HEK293 (cell line): ENCODE measurements at regions not wholly inside any gene's neighbourhood (a gene's known extent, or its start where the extent isn't known, plus 50 kb on each side); places are given as distances from the start of the nearest gene placed in this dataset.

Experiments
- ZNF114 ChIP-seq: fragments of 450-650 bp; formaldehyde crosslinking; IDR thresholded peaks from 2 replicates; pipeline ENCODE4 v1.5.0; 2017; ENCODE audit warnings: missing biosample characterization, missing genetic modification characterization
- ZNF292 ChIP-seq: fragments of 450-650 bp; formaldehyde crosslinking; IDR thresholded peaks from 2 replicates; pipeline ENCODE4 v1.5.1; 2016; ENCODE audit warnings: low read depth, missing biosample characterization, missing genetic modification characterization, borderline replicate concordance
- ZNF558 ChIP-seq: fragments of 450-650 bp; formaldehyde crosslinking; IDR thresholded peaks from 2 replicates; pipeline ENCODE4 v1.5.1; 2016; ENCODE audit warnings: missing biosample characterization, missing genetic modification characterization
- TF ChIP-seq, protein P1 (sequence below): sonication (generic); formaldehyde crosslinking; IDR thresholded peaks from 2 replicates; pipeline ENCODE4 v1.8.1; 2022; ENCODE audit warnings: mild to moderate bottlenecking, moderate library complexity, missing genetic modification reagents
- TF ChIP-seq, protein P2 (sequence below): fragments of 450-650 bp; formaldehyde crosslinking; IDR thresholded peaks from 2 replicates; pipeline ENCODE4 v1.5.1; 2016; ENCODE audit warnings: missing biosample characterization, missing genetic modification characterization
- TF ChIP-seq, protein P3 (sequence below): fragments of 450-650 bp; formaldehyde crosslinking; IDR thresholded peaks from 2 replicates; pipeline ENCODE4 v1.5.1; 2017; ENCODE audit warnings: missing biosample characterization, missing genetic modification characterization
- TF ChIP-seq, protein P4 (sequence below): fragments of 450-650 bp; formaldehyde crosslinking; IDR thresholded peaks from 2 replicates; pipeline ENCODE4 v1.5.1; 2016; ENCODE audit warnings: missing biosample characterization, missing genetic modification characterization
- TF ChIP-seq, protein P5 (sequence below): fragments of 450-650 bp; formaldehyde crosslinking; IDR thresholded peaks from 2 replicates; pipeline ENCODE4 v1.5.1; 2017; ENCODE audit warnings: missing biosample characterization, mild to moderate bottlenecking, missing genetic modification characterization, moderate library complexity
- TF ChIP-seq, protein P6 (sequence below): fragments of 450-650 bp; formaldehyde crosslinking; IDR thresholded peaks from 2 replicates; pipeline ENCODE4 v1.5.1; 2016; ENCODE audit warnings: missing biosample characterization, missing genetic modification characterization

DNA sequence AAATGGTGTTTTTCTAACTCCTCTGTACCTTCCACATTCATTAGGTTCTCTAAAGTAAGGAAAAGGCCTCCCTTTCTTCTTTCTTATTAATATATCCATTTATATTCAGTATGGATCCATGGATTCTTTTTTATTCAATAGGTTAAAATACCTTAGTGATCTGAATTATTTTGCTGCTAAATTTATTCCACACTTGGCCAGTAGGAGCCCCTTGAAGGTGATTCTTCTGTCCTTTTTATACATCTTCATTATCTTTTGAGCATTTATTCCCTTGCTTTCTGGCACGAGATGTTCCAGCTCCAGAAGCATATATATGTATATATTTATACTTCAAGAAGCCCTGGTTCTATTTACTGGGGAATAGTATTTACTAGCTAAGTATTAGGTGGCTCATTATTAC, 311.8 kb upstream of the SGCD start:
- TF ChIP-seq, protein P1, sequence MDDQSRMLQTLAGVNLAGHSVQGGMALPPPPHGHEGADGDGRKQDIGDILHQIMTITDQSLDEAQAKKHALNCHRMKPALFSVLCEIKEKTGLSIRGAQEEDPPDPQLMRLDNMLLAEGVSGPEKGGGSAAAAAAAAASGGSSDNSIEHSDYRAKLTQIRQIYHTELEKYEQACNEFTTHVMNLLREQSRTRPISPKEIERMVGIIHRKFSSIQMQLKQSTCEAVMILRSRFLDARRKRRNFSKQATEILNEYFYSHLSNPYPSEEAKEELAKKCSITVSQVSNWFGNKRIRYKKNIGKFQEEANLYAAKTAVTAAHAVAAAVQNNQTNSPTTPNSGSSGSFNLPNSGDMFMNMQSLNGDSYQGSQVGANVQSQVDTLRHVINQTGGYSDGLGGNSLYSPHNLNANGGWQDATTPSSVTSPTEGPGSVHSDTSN (CRISPR knock-in tag), result no peak
- TF ChIP-seq, protein P2, sequence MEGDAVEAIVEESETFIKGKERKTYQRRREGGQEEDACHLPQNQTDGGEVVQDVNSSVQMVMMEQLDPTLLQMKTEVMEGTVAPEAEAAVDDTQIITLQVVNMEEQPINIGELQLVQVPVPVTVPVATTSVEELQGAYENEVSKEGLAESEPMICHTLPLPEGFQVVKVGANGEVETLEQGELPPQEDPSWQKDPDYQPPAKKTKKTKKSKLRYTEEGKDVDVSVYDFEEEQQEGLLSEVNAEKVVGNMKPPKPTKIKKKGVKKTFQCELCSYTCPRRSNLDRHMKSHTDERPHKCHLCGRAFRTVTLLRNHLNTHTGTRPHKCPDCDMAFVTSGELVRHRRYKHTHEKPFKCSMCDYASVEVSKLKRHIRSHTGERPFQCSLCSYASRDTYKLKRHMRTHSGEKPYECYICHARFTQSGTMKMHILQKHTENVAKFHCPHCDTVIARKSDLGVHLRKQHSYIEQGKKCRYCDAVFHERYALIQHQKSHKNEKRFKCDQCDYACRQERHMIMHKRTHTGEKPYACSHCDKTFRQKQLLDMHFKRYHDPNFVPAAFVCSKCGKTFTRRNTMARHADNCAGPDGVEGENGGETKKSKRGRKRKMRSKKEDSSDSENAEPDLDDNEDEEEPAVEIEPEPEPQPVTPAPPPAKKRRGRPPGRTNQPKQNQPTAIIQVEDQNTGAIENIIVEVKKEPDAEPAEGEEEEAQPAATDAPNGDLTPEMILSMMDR, result no peak
- TF ChIP-seq, protein P3, sequence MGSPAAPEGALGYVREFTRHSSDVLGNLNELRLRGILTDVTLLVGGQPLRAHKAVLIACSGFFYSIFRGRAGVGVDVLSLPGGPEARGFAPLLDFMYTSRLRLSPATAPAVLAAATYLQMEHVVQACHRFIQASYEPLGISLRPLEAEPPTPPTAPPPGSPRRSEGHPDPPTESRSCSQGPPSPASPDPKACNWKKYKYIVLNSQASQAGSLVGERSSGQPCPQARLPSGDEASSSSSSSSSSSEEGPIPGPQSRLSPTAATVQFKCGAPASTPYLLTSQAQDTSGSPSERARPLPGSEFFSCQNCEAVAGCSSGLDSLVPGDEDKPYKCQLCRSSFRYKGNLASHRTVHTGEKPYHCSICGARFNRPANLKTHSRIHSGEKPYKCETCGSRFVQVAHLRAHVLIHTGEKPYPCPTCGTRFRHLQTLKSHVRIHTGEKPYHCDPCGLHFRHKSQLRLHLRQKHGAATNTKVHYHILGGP, result no peak
- TF ChIP-seq, protein P4, sequence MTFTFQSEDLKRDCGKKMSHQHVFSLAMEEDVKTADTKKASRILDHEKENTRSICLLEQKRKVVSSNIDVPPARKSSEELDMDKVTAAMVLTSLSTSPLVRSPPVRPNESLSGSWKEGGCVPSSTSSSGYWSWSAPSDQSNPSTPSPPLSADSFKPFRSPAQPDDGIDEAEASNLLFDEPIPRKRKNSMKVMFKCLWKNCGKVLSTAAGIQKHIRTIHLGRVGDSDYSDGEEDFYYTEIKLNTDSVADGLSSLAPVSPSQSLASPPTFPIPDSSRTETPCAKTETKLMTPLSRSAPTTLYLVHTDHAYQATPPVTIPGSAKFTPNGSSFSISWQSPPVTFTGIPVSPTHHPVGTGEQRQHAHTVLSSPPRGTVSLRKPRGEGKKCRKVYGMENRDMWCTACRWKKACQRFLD (tag by site-specific recombination), result no peak
- TF ChIP-seq ZNF292 (tag by site-specific recombination), result no peak
- TF ChIP-seq, protein P5, sequence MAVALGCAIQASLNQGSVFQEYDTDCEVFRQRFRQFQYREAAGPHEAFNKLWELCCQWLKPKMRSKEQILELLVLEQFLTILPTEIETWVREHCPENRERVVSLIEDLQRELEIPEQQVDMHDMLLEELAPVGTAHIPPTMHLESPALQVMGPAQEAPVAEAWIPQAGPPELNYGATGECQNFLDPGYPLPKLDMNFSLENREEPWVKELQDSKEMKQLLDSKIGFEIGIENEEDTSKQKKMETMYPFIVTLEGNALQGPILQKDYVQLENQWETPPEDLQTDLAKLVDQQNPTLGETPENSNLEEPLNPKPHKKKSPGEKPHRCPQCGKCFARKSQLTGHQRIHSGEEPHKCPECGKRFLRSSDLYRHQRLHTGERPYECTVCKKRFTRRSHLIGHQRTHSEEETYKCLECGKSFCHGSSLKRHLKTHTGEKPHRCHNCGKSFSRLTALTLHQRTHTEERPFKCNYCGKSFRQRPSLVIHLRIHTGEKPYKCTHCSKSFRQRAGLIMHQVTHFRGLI, result no peak
- TF ChIP-seq, protein P6, sequence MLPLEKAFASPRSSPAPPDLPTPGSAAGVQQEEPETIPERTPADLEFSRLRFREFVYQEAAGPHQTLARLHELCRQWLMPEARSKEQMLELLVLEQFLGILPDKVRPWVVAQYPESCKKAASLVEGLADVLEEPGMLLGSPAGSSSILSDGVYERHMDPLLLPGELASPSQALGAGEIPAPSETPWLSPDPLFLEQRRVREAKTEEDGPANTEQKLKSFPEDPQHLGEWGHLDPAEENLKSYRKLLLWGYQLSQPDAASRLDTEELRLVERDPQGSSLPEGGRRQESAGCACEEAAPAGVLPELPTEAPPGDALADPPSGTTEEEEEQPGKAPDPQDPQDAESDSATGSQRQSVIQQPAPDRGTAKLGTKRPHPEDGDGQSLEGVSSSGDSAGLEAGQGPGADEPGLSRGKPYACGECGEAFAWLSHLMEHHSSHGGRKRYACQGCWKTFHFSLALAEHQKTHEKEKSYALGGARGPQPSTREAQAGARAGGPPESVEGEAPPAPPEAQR (tag by site-specific recombination), result no peak
- no peak for TF ChIP-seq ZNF114
- TF ChIP-seq ZNF558, result no peak
